ENCODE measurements at regions not wholly inside any gene's neighbourhood (a gene's known extent, or its start where the extent isn't known, plus 50 kb on each side); places are given as distances from the start of the nearest gene placed in this dataset.

DNA sequence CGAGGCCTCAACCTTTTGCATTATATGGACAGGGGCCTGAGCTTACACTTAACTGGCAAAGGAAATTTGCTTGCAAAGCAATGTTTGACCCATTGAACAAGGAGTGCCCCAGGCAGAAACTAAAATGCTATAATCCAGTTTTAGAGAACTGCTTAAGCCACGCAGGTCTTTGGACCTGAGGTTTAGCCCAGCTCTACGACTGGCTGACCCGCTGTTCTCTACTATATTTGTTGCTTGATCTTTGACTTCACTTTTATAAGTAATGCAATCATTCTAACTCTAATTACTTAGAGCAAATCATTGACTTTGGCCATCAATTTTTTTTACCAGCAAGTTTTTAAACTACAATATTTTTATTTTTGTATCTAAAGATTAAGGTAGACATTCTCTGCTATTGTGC lies 268.8 kb downstream of the MREG start:
- H3K27me3 ChIP-seq (replicated peaks): no peaks in the 10 kb centered on the region
- no peak overlapping the region for H3K4me3 ChIP-seq
- no peaks in the 10 kb centered on the region for H3K9me3 ChIP-seq (replicated peaks)
- H3K27ac ChIP-seq: no peak overlapping the region
- no peaks in the 10 kb centered on the region for H3K36me3 ChIP-seq
- peaks cover 18% of the 10 kb centered on the region for H3K4me1 ChIP-seq (replicated peaks)
- no peak for DNase-seq (ENCODE audit: low read depth in 1 of 2, low spot score in 2 of 2)

DNA sequence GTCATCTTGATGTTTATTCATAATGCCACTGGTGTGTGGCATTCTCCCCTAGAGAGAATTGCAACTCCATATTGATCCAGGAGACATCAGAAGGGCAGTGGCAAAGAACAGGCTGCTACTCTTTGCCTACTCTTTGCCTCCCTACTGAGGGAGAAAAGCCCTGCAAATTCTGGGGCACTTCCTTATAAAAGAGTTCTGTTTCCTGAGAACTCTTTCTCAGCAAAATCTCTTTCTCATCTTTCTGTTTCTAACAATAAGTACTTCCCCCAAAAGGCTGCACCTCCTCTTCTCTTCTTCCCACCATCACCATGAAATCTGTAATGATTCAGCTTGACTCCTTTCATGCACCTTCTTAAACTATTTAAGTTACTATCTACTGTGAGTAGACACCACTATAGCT lies 270.3 kb downstream of the MREG start:
- Histone ChIP-seq H3K27ac (no peak overlapping the region), H3K27me3 (replicated peaks) (no peaks in the 10 kb centered on the region), H3K4me1 (replicated peaks) (peaks cover 20% of the 10 kb centered on the region), H3K36me3 (no peaks in the 10 kb centered on the region), H3K4me3 (no peak overlapping the region), H3K9me3 (replicated peaks) (no peaks in the 10 kb centered on the region)
- DNase-seq (ENCODE audit: low read depth in 1 of 2, low spot score in 2 of 2): no peak

DNA sequence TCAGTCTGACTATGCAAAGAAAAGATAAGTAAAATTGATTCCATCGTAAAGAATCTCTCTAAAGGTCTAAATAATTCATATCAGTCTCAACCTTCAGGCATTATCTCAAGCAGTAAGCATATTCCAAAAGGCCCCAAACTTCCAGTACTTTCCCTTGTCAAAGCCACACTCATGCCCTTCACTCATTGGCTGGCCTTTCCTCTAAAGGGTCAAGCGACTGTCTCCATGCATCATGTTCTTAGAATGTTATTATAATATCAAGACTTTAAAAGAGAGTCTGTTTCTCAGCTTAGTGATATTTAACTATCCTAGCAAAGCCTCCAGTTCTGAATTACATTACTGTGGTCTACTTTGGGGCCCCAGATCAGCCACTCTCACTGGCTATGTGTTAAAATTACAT lies 271.3 kb downstream of the MREG start:
- no peak for DNase-seq (ENCODE audit: low read depth in 1 of 2, low spot score in 2 of 2)
- H3K4me3 ChIP-seq: no peak overlapping the region
- H3K9me3 ChIP-seq (replicated peaks): no peaks in the 10 kb centered on the region
- no peaks in the 10 kb centered on the region for H3K27me3 ChIP-seq (replicated peaks)
- H3K27ac ChIP-seq: no peak overlapping the region
- H3K36me3 ChIP-seq: no peaks in the 10 kb centered on the region
- H3K4me1 ChIP-seq (replicated peaks): peaks cover 23% of the 10 kb centered on the region

DNA sequence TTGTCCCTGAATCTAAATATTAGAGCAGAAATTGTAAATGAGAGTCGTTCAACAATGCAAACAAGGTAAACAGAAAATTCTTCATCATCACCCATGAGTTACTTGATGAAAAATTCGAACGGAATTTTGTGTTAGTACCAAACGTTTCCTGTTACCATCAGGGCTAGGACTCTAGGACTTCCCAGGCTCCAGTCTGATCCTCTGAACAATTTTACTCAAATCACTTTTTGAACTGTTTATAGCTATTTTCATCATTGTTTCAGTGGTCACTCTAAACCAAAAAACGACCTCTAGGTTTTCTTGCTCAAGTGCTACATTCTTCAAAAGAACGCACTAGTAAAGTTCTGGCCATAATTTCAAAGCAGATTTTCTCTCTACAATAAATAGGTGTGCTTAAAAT lies 273.3 kb downstream of the MREG start:
- Histone ChIP-seq H3K27me3 (replicated peaks) (no peaks in the 10 kb centered on the region), H3K36me3 (no peaks in the 10 kb centered on the region), H3K9me3 (replicated peaks) (no peaks in the 10 kb centered on the region), H3K4me1 (replicated peaks) (peaks cover 28% of the 10 kb centered on the region), H3K4me3 (no peak overlapping the region), H3K27ac (peak overlapping the region; percentile 36; the same call in 1 of the 2 replicates)
- DNase-seq (ENCODE audit: low read depth in 1 of 2, low spot score in 2 of 2): peak in 1 of 2 experiments; percentile 20

DNA sequence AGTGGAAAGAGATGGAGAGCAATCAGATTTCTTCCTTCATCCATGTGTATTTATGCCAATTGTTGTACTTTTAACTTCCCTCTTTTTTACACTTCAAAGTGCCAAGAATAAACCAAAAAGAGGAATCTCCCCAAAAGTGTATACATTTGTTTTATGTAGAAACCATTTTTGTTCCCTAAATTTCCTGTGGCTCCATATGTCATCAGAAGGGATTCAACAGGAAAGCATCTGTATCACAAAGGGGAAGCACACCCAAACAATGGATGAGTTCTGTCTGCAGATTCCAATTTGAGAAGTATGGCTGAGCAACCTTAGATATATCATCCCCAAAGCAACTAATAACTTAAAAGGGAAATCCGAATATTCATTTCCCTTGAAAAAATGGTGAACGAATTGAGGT lies 275.0 kb downstream of the MREG start:
- Histone ChIP-seq H3K4me1 (replicated peaks) (peaks cover 28% of the 10 kb centered on the region), H3K36me3 (no peaks in the 10 kb centered on the region), H3K27me3 (replicated peaks) (no peaks in the 10 kb centered on the region), H3K27ac (no peak overlapping the region), H3K9me3 (replicated peaks) (no peaks in the 10 kb centered on the region), H3K4me3 (no peak overlapping the region)
- no peak for DNase-seq (ENCODE audit: low read depth in 1 of 2, low spot score in 2 of 2)

- Histone ChIP-seq H3K27me3 (replicated peaks) (no peaks in the 10 kb centered on the region), H3K36me3 (no peaks in the 10 kb centered on the region), H3K4me3 (no peak overlapping the region), H3K27ac (peak overlapping the region; percentile 4; the same call in 1 of the 2 replicates), H3K4me1 (replicated peaks) (peaks cover 28% of the 10 kb centered on the region), H3K9me3 (replicated peaks) (no peaks in the 10 kb centered on the region)
- no peak for DNase-seq (ENCODE audit: low read depth in 1 of 2, low spot score in 2 of 2)
These were observed 275.9 kb downstream of the MREG start for GRCh38 chr2:215737477-215737876.

DNA sequence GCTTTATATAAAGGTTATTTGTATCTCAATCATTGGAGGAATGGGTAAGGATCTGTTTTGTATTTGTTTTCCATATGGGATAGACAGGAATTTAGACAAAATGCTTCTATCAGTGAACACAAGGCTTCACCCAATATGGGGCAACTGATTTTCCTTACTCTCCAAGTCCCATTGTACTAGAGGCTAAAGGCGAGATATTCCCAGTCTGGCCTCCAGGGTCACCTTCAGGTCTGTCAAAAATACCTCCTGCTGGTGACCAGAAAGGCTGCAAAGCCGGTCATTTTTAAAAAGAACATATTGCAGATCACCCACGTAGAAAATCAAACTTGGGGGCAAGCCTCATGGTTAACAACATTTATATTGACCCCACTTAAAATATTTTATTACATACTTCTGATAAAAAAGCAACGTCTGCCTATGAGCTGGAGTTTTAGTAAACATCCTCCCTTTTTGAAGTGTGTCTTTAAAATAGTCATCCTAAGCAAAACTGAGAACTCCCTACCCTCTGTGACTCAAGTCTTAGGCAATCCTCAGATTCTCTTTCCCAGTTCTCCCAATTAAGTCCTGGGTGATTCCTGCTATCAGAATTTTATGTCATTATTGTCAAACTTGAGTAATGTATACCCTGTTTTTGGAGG lies 276.6 kb downstream of the MREG start:
- peak overlapping the region; percentile 4; the same call in 1 of the 2 replicates for H3K27ac ChIP-seq

DNA sequence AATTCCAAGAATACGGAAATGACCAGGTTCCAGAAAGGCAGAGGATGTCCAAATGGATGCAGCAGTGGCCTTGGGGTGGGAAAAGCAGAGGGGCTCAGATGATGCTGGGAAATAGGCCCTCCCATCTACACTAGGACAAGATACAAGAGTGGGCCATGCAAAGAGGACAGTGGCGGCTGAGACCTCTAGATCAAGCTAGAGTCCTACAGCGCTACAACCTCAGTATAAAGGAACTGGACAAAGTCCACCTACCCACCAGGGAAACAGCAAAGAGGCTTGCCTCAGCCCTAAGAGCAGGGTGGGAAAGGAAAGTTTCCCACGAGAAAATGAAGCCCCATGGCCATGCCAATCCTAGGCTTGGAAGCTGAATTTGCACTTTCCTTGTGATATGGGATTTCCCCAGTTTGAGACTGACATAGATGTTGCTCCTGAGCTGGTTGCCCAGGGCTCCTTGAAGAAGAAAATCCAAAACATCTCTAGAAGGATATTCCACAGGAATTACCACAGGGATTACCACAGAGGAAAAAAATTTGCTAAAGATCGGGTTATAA lies 282.2 kb downstream of the MREG start:
- H3K27me3 ChIP-seq (replicated peaks): no peaks in the 10 kb centered on the region
- H3K4me3 ChIP-seq: no peak overlapping the region
- DNase-seq (ENCODE audit: low read depth in 1 of 2, low spot score in 2 of 2): no peak
- no peak overlapping the region for H3K27ac ChIP-seq
- H3K9me3 ChIP-seq (replicated peaks): no peaks in the 10 kb centered on the region
- peaks cover 11% of the 10 kb centered on the region for H3K4me1 ChIP-seq (replicated peaks)
- H3K36me3 ChIP-seq: no peaks in the 10 kb centered on the region

More for the DNA sequence above, 276.6 kb downstream of the MREG start:
- no peak overlapping the region for H3K4me3 ChIP-seq
- no peaks in the 10 kb centered on the region for H3K36me3 ChIP-seq
- peaks cover 28% of the 10 kb centered on the region for H3K4me1 ChIP-seq (replicated peaks)
- peak; percentile 74 to 78 for DNase-seq (ENCODE audit: low read depth in 1 of 2, low spot score in 2 of 2)
- no peaks in the 10 kb centered on the region for H3K9me3 ChIP-seq (replicated peaks)
- H3K27me3 ChIP-seq (replicated peaks): no peaks in the 10 kb centered on the region

DNA sequence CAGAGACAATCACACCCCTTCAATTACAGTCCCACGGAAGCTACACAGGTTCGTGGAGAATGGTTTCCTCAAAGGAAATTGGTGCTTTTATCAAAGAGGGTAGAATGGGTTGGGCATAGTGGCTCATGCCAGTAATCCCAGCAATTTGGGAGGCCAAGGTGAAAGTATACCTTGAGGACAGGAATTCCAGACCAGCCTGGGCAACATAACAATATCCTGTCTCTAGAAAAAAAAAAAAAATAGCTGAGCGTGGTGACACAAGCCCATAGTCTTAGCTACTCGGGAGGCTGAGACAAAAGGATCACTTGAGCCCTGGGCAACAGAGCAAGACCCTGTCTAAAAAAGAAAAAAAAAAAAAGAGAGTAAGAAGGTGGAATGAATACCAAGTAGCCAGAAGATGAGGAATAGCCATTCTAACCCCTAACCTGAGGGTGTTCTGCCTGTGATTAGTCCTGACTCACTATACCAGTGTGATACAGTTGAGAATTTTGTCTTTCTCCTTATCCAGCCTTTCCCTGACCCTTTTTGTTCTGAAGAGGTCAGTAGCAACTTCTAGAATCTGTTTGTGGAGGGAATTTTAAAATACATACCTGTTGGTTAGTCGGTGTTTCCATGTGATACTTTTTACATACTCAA lies 283.2 kb downstream of the MREG start:
- Histone ChIP-seq H3K4me1 (replicated peaks) (peaks cover 11% of the 10 kb centered on the region), H3K27ac (no peak overlapping the region)
- DNase-seq (ENCODE audit: low read depth in 1 of 2, low spot score in 2 of 2): no peak

DNA sequence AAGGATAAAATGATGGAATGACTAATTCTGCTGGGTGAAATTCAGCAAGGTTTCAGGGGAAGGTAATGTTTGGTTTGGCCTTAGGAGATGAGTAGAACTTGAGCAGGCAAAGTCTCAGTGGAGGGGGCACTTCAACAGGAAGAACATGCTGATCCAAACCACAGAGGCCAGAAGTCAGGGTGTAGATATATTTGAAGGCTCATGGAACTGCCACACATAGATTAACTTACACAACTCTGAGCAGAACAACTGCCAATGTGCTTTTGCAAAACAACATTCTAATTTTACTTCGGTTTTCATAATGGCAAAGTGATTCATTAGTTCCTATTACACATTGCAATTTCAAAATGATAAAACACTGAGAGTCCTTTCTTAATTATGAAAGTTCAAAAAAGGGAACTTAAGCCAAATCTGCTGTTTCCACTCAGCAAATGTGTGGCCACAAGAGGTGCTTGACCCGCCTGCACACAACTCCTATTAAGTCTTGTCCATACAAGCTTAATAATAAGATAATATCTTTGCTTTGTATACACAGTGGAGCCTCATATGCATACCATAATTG lies 284.8 kb downstream of the MREG start:
- H3K36me3 ChIP-seq: no peaks in the 10 kb centered on the region
- no peak overlapping the region for H3K4me3 ChIP-seq
- no peak for DNase-seq (ENCODE audit: low read depth in 1 of 2, low spot score in 2 of 2)
- no peak overlapping the region for H3K27ac ChIP-seq
- H3K9me3 ChIP-seq (replicated peaks): no peaks in the 10 kb centered on the region
- H3K4me1 ChIP-seq (replicated peaks): peaks cover 11% of the 10 kb centered on the region
- H3K27me3 ChIP-seq (replicated peaks): no peaks in the 10 kb centered on the region

More for the DNA sequence above, 283.2 kb downstream of the MREG start:
- Histone ChIP-seq H3K4me3 (no peak overlapping the region), H3K36me3 (no peaks in the 10 kb centered on the region), H3K27me3 (replicated peaks) (no peaks in the 10 kb centered on the region), H3K9me3 (replicated peaks) (no peaks in the 10 kb centered on the region)

DNA sequence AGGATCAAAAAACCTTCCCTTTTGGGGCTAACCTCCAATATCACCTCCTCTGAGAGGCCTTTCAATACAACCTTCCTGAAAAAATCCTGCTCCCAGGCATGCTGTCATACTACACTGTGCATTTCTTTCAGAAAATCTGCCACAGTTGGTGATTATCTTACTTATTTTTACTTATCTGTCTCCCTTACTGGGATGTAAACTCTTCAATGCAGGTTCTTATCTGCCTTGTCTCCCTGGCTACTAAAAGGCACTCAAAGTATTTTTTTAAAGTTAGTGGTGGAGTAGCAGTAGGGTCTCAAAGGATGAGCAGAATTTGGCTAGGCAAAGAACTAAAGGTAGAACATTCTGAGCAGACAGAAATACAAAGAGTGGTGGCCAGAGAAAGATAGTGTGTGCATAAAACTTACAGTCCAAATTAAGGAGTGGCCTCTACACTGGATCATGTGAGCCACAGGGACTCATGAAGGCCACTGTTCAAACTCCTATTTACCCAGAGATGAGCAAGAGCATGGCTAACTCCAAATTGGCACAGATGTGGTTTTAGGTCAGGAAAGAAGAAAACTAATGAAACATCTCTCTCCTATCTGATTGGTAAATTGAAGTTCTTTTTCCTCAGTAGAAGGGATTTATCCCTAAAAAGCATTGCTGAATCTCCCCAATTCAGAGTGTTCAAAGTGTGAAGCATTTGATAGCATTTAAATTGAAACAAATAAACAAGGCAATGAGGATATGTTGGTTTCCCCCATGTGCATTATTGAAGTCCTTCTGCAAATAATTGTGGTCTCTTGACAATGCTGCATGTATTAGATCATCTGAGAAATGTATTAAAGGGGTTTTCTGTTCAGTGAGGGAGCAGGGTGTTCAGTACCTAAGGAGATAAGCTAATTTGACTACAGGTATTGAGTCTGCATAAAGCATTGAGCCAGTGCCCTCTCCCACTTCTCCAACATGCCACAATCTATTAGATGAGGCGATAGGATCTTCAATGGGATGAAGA lies 285.5 kb downstream of the MREG start:
- Histone ChIP-seq H3K9me3 (replicated peaks) (no peaks in the 10 kb centered on the region), H3K27ac (no peak overlapping the region), H3K4me3 (no peak overlapping the region), H3K4me1 (replicated peaks) (peaks cover 11% of the 10 kb centered on the region), H3K36me3 (no peaks in the 10 kb centered on the region), H3K27me3 (replicated peaks) (no peaks in the 10 kb centered on the region)
- peak in 1 of 2 experiments; percentile 3 for DNase-seq (ENCODE audit: low read depth in 1 of 2, low spot score in 2 of 2)

DNA sequence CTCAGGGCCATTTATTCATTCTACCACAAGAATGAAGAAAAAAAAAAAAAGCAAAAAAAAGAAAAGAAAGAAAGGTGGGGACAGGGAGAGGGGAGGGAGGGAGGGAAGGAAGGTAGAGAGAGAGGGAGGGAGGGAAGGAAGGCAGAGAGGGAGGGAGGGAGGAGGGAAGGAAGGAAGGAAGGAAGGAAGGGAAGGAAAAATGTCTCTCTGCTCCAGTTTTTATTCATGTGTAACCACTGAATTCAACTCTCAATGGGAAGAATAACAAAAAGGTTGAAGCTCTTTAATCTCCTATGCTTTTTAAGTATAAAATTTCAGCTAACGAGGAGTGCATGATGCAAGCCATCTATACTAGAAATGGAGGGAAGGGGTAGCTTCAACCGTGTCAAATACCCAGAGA lies 287.3 kb downstream of the MREG start:
- no peak for DNase-seq (ENCODE audit: low read depth in 1 of 2, low spot score in 2 of 2)
- H3K27ac ChIP-seq: no peak overlapping the region
- no peaks in the 10 kb centered on the region for H3K9me3 ChIP-seq (replicated peaks)
- no peak overlapping the region for H3K4me3 ChIP-seq
- no peaks in the 10 kb centered on the region for H3K36me3 ChIP-seq
- H3K4me1 ChIP-seq (replicated peaks): peaks cover 11% of the 10 kb centered on the region
- no peaks in the 10 kb centered on the region for H3K27me3 ChIP-seq (replicated peaks)

DNA sequence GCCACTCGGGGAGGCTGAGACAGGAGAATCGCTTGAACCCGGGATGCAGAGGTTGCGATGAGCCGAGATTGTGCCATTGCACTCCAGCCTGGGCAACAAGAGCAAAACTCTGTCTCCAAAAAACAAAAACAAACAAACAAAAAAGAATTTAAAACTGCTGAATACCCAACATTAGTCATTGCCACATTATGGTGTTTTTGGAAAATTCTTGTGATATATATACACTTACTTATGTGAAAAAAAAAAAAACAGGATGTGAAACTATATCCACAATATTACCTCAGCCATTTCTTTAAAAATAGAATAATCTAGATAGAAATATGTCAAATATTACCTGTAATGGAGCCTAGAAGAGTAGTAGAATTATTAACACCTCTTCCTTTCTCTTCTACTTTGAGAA lies 288.3 kb upstream of the FN1 start:
- DNase-seq (ENCODE audit: low read depth in 1 of 2, low spot score in 2 of 2): no peak
- Histone ChIP-seq H3K27ac (no peak overlapping the region), H3K27me3 (replicated peaks) (no peaks in the 10 kb centered on the region), H3K4me3 (no peak overlapping the region), H3K4me1 (replicated peaks) (peaks cover 11% of the 10 kb centered on the region), H3K36me3 (no peaks in the 10 kb centered on the region), H3K9me3 (replicated peaks) (no peaks in the 10 kb centered on the region)

All from SJSA1 (cell line).